Calu3 (cell line): ENCODE measurements at regions not wholly inside any gene's neighbourhood (a gene's known extent, or its start where the extent isn't known, plus 50 kb on each side); places are given as distances from the start of the nearest gene placed in this dataset.

ENCODE experiments used
- BruUV-seq: library from RNA; stranded (reverse); fragments of 400-500 nt; replicated peaks from 2 replicates; lab custom pipeline; 2021; lab: Mats Ljungman, UMichigan
- CTCF ChIA-PET: fragments of 300-600 bp; sonication (Branson Sonifier 250); formaldehyde crosslinking; loops from one replicate; lab custom pipeline; 2022; ENCODE audit warnings: antibody characterized with exemption; lab: Charles Lee
- DNase-seq: peaks from one replicate; pipeline ENCODE4 v3.0.0; 2022
- H3K27ac Mint-ChIP-seq: one replicate; pipeline ENCODE4 v1.8.0; 2022; ENCODE audit warnings: mixed read lengths; ENCODE audit not compliant: unreplicated experiment
- H3K27me3 Mint-ChIP-seq: one replicate; pipeline ENCODE4 v1.8.0; 2022; ENCODE audit warnings: mixed read lengths; ENCODE audit not compliant: unreplicated experiment
- H3K36me3 Mint-ChIP-seq: one replicate; pipeline ENCODE4 v1.8.0; 2022; ENCODE audit warnings: mild to moderate bottlenecking, moderate library complexity, mixed read lengths; ENCODE audit not compliant: insufficient read depth, unreplicated experiment
- H3K4me1 Mint-ChIP-seq: one replicate; pipeline ENCODE4 v1.8.0; 2022; ENCODE audit warnings: mild to moderate bottlenecking, low read depth, mixed read lengths; ENCODE audit not compliant: unreplicated experiment
- H3K4me3 Mint-ChIP-seq: one replicate; pipeline ENCODE4 v1.8.0; 2022; ENCODE audit warnings: mild to moderate bottlenecking, low read depth, moderate library complexity, mixed read lengths; ENCODE audit not compliant: unreplicated experiment
- H3K9me3 Mint-ChIP-seq: one replicate; pipeline ENCODE4 v1.8.0; 2022; ENCODE audit warnings: low read depth, mixed read lengths; ENCODE audit not compliant: unreplicated experiment
- CTCF ChIP-seq: fragments of 200-600 bp; IDR thresholded peaks from one replicate; pipeline ENCODE4 v1.8.0; 2022; ENCODE audit warnings: antibody characterized with exemption; ENCODE audit not compliant: unreplicated experiment
- intact Hi-C: fragments of 100-400 bp; cut with micrococcal nuclease; formaldehyde crosslinking; loops from one replicate; pipeline ENCODE4 v1.10.0; 2022; ENCODE audit not compliant: unreplicated experiment

GRCh38 chr2:12048550-12048949, 302.1 kb downstream of the LPIN1 start:
- CTCF ChIA-PET, result interaction anchor here (2.2 kb wide), 1 partner anchor 185 kb away, joined by 13 read pairs; no protein-coding TSS in a partner anchor
- Mint-ChIP-seq H3K9me3 (no peaks in the 10 kb centered on the region), H3K4me1 (no peaks in the 10 kb centered on the region), H3K4me3 (no peak overlapping the region), H3K27ac (no peak overlapping the region), H3K27me3 (peaks cover 41% of the 10 kb centered on the region), H3K36me3 (no peaks in the 10 kb centered on the region)
- intact Hi-C loops, result no loop called here
- no TSS peak for BruUV-seq
- peak; percentile 3 for DNase-seq
- no peak for TF ChIP-seq CTCF

DNA sequence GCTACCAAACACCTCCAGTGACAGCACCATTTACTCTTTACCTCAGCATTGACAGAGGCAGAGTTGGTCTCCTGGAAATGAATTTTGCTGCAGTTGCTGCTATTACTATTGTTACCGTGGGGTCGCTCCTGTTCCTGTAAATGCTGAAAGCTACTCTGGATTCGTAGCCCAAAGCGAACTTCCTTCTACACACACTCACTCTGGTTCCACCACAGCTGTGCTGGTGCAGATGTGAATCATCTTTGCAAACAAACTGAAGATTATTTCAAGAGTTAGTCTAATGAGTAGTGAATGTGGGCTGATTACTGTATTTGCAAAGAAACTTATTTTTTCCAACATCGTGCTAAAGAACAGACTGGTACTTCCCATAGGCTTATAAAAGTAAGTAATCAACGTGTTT, 304.0 kb downstream of the LPIN1 start:
- Mint-ChIP-seq H3K9me3 (no peaks in the 10 kb centered on the region), H3K27me3 (peaks cover 43% of the 10 kb centered on the region), H3K36me3 (no peaks in the 10 kb centered on the region), H3K4me3 (no peak overlapping the region), H3K27ac (no peak overlapping the region), H3K4me1 (no peaks in the 10 kb centered on the region)
- DNase-seq, result no peak
- intact Hi-C loops, result loop anchor here (5.0 kb wide), 1 partner anchor 587 kb away; no protein-coding TSS in a partner anchor
- BruUV-seq, result no TSS peak
- CTCF ChIA-PET, result no interaction called here
- TF ChIP-seq CTCF, result no peak

GRCh38 chr2:12051831-12052230, 305.4 kb downstream of the LPIN1 start:
- H3K27me3 Mint-ChIP-seq, result peaks cover 57% of the 10 kb centered on the region
- no peak for TF ChIP-seq CTCF
- no peak overlapping the region for H3K4me3 Mint-ChIP-seq
- intact Hi-C loops, result loop anchor here (5.0 kb wide), 1 partner anchor 585 kb away; no protein-coding TSS in a partner anchor
- H3K36me3 Mint-ChIP-seq, result no peaks in the 10 kb centered on the region
- DNase-seq, result no peak
- no peak overlapping the region for H3K27ac Mint-ChIP-seq
- no TSS peak for BruUV-seq
- H3K9me3 Mint-ChIP-seq, result no peaks in the 10 kb centered on the region
- no peaks in the 10 kb centered on the region for H3K4me1 Mint-ChIP-seq
- CTCF ChIA-PET, result no interaction called here

DNA sequence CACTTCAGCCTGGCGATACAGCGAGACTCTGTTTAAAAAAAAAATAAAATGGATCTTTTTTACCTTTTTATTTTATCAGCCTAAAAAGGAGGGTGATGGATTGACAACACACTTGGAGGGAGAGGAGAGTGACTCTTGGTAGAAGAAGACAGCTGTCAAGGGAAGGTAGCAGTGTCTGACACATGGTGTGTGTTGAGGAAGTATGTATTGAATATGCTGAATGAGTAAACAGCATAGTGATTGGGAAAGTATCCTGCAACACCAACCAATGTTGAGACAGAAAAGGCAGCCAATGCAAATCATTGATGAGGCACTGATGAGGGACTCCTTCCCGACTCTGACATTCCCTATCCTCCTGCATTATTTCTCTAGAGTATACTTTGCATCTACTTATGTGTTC, 306.4 kb downstream of the LPIN1 start:
- H3K4me3 Mint-ChIP-seq, result no peak overlapping the region
- H3K4me1 Mint-ChIP-seq, result no peaks in the 10 kb centered on the region
- no peaks in the 10 kb centered on the region for H3K9me3 Mint-ChIP-seq
- no TSS peak for BruUV-seq
- DNase-seq, result no peak
- peaks cover 61% of the 10 kb centered on the region for H3K27me3 Mint-ChIP-seq
- H3K36me3 Mint-ChIP-seq, result no peaks in the 10 kb centered on the region
- no peak for TF ChIP-seq CTCF
- CTCF ChIA-PET, result no interaction called here
- H3K27ac Mint-ChIP-seq, result no peak overlapping the region
- intact Hi-C loops, result loop anchor here (5.0 kb wide), 1 partner anchor 585 kb away; no protein-coding TSS in a partner anchor
